HUES48 (cell line): ENCODE measurements at regions not wholly inside any gene's neighbourhood (a gene's known extent, or its start where the extent isn't known, plus 50 kb on each side); places are given as distances from the start of the nearest gene placed in this dataset.

ENCODE experiments used
- H3K27ac ChIP-seq: one replicate; pipeline ENCODE4 v1.7.0; 2013; ENCODE audit warnings: low read depth, low read length, inconsistent platforms
- H3K27me3 ChIP-seq: 2 replicates; pipeline ENCODE4 v1.6.1; 2013; ENCODE audit warnings: mild to moderate bottlenecking, low read length; ENCODE audit not compliant: control insufficient read depth, insufficient read depth
- H3K36me3 ChIP-seq: 2 replicates; pipeline ENCODE4 v1.6.1; 2013; ENCODE audit warnings: low read length; ENCODE audit not compliant: control insufficient read depth, insufficient read depth
- H3K4me1 ChIP-seq: 2 replicates; pipeline ENCODE4 v1.6.1; 2013; ENCODE audit warnings: mild to moderate bottlenecking, low read length; ENCODE audit not compliant: control insufficient read depth, insufficient read depth
- H3K4me3 ChIP-seq: 2 replicates; pipeline ENCODE4 v1.5.1; 2013; ENCODE audit warnings: mild to moderate bottlenecking, low read depth, low read length
- H3K9ac ChIP-seq: 2 replicates; pipeline ENCODE4 v1.6.1; 2013; ENCODE audit warnings: mild to moderate bottlenecking, low read depth, low read length, moderate library complexity
- H3K9me3 ChIP-seq: 2 replicates; pipeline ENCODE4 v1.6.1; 2013; ENCODE audit warnings: low read length; ENCODE audit not compliant: control insufficient read depth, insufficient read depth

DNA sequence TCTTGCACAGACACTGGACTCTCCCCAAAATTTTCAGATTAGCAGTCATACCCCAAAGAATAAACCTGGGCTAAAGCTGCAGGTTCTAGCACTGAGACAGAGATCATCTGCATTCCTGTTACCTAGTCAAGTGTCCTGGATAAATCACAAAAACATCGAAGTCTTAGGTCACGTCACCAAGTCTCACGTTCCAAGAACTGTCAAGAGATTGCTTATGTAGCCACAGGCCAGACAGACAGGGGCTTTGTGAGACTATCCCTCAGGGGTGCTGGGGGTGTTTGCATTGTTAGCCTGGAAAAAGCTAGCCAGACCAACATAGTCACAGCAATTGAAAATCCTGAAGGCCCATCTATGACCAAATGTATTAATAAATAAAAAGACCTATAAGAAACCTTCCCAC, 243.1 kb upstream of the PREP start:
- no peak overlapping the region for H3K9ac ChIP-seq
- no peaks in the 10 kb centered on the region for H3K4me1 ChIP-seq
- no peaks in the 10 kb centered on the region for H3K9me3 ChIP-seq
- no peaks in the 10 kb centered on the region for H3K27me3 ChIP-seq
- no peak overlapping the region for H3K4me3 ChIP-seq
- H3K27ac ChIP-seq: no peak overlapping the region
- H3K36me3 ChIP-seq: no peaks in the 10 kb centered on the region

DNA sequence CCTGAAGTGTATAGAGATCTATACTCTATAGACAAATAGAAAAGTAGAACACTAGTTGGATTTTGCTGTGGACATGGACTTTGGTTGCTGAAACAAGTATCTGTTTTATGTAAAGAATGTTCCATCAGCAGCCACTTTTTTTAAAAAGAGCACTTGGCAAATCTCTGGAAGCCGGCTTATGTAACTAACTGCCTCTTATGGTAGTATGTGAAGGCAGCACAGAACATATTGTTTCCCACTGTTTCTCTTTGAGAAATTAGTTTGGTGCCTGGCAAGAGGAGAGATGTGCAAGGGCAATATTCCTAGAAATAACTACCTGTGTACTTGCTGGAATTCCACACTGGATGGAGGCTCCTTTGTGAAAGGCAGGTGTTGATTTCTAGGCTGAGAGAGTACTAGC, 242.3 kb upstream of the PREP start:
- no peaks in the 10 kb centered on the region for H3K27me3 ChIP-seq
- H3K27ac ChIP-seq: no peak overlapping the region
- H3K9me3 ChIP-seq: no peaks in the 10 kb centered on the region
- H3K9ac ChIP-seq: no peak overlapping the region
- no peak overlapping the region for H3K4me3 ChIP-seq
- no peaks in the 10 kb centered on the region for H3K36me3 ChIP-seq
- H3K4me1 ChIP-seq: no peaks in the 10 kb centered on the region

DNA sequence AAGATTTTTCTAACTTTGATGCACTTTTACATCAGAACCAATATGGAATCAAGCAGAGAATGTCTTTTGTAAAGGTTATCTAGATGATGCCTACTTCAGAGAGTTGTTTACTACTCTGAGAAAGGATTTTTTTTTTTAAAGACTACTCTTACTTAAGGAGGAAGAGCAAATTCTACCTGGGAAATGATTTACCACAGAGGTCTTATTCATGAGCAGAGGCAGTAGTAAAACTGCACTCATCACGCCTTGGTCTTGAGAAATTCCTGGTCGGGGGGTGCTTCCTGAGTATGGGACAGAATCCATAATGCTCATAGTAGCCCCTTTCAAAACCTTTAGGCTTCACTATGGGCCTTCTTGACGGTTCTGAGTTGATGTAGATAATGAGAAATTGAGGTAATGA, 241.8 kb upstream of the PREP start:
- no peak overlapping the region for H3K4me3 ChIP-seq
- no peaks in the 10 kb centered on the region for H3K4me1 ChIP-seq
- no peaks in the 10 kb centered on the region for H3K27me3 ChIP-seq
- no peak overlapping the region for H3K27ac ChIP-seq
- no peaks in the 10 kb centered on the region for H3K36me3 ChIP-seq
- H3K9me3 ChIP-seq: no peaks in the 10 kb centered on the region
- no peak overlapping the region for H3K9ac ChIP-seq

DNA sequence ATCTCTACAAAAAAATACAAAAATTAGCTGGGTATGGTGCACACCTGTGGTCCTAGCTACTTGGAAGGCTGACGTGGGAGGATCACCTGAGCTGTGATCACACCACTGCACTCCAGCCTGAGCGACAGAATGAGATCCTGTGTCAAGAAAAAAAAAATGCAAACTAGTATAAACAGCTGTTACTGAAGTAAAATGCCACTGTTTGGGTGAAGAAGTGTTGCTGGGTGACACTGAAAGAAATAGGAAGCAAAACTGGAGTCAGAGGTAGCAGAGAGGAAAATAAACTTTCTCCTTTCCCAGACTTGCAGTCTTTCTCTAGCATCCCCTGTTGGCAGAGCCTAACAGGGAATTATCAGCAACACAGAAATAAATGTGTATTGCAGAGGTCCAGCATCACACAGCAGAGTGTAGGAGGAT, 241.2 kb upstream of the PREP start:
- Histone ChIP-seq H3K27ac (no peak overlapping the region), H3K9ac (no peak overlapping the region), H3K27me3 (no peaks in the 10 kb centered on the region), H3K4me1 (no peaks in the 10 kb centered on the region), H3K9me3 (no peaks in the 10 kb centered on the region), H3K4me3 (no peak overlapping the region), H3K36me3 (no peaks in the 10 kb centered on the region)

DNA sequence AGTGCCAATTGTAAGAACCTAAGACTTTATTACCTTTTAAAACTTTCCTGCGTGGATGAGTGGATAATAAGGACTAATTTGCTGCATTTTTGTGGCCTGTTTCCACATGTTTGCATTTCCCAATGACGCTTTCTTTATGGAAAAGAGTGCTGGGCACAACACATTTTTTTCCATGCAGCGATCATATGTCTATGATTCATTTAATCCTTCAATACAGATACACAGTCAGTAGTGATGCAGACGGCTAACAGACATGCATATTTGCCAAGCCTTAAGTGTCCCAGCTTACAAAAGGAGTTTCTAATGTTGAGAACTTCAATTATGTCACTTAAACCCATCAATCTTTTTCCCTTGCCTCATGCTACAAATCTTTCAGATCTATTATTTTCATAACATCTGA, 239.8 kb upstream of the PREP start:
- Histone ChIP-seq H3K36me3 (no peaks in the 10 kb centered on the region), H3K4me3 (no peak overlapping the region), H3K9ac (no peak overlapping the region), H3K27ac (no peak overlapping the region), H3K27me3 (no peaks in the 10 kb centered on the region), H3K9me3 (no peaks in the 10 kb centered on the region), H3K4me1 (no peaks in the 10 kb centered on the region)

DNA sequence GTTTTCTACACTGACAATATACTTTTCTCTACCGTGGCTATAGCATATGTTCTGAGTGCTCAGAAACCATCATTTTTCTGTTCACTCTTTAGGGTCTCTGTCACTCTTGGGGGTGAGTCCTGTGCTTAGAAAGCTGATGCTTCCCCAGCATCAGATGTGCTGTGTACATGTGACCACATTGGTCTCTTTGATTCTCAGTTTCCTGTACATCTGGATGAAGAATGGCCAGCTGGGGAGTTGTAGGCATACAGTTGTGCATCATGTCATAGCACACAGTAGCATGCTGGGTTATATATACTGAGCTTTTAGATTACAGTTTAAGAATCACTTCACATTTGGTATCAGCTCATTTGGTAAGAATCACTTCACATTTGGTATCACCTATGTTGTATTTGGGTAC, 238.6 kb upstream of the PREP start:
- Histone ChIP-seq H3K4me1 (no peaks in the 10 kb centered on the region), H3K9me3 (no peaks in the 10 kb centered on the region), H3K27me3 (no peaks in the 10 kb centered on the region), H3K36me3 (no peaks in the 10 kb centered on the region), H3K9ac (no peak overlapping the region), H3K4me3 (no peak overlapping the region), H3K27ac (no peak overlapping the region)

DNA sequence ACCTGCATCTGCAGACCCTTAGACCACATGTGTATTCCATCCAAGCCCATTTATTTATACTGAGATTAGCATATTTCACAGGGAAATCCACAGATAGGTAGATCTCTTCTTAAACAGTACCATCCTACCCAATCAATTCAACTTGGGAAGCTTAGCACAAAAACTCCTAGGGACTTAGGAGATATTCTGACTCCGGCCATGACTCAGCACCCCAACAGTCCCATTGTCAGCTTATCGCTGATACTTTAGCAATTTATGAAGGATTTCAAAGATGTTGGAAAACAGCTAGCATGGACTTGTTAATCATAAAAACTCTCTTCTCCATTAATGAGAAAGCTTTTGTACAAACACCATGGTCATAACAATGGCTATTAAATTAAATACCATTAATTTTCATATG, 236.2 kb upstream of the PREP start:
- H3K4me3 ChIP-seq: no peak overlapping the region
- no peaks in the 10 kb centered on the region for H3K9me3 ChIP-seq
- no peaks in the 10 kb centered on the region for H3K4me1 ChIP-seq
- H3K36me3 ChIP-seq: no peaks in the 10 kb centered on the region
- H3K9ac ChIP-seq: no peak overlapping the region
- no peak overlapping the region for H3K27ac ChIP-seq
- H3K27me3 ChIP-seq: no peaks in the 10 kb centered on the region

DNA sequence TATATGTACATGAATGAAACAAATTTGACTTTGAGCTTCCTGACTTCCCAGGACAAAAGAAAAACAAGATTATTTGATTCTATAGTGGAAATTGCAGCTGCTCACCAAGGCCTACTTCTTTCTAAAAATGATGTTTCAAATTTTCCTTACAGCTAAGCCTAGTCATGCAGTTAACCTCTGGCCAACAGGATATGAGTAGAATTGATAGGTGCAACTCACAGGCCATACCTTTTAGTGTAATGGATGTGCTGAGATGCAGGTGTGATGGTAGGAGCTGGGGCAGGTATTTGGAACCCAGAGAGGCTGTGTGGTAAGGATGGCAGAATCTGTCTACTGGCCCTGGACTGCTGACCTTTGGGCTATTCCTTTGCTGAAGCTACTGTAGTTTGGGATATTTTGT, 230.9 kb upstream of the PREP start:
- Histone ChIP-seq H3K27ac (no peak overlapping the region), H3K36me3 (no peaks in the 10 kb centered on the region), H3K27me3 (no peaks in the 10 kb centered on the region), H3K9me3 (no peaks in the 10 kb centered on the region), H3K4me3 (no peak overlapping the region), H3K9ac (no peak overlapping the region), H3K4me1 (no peaks in the 10 kb centered on the region)

DNA sequence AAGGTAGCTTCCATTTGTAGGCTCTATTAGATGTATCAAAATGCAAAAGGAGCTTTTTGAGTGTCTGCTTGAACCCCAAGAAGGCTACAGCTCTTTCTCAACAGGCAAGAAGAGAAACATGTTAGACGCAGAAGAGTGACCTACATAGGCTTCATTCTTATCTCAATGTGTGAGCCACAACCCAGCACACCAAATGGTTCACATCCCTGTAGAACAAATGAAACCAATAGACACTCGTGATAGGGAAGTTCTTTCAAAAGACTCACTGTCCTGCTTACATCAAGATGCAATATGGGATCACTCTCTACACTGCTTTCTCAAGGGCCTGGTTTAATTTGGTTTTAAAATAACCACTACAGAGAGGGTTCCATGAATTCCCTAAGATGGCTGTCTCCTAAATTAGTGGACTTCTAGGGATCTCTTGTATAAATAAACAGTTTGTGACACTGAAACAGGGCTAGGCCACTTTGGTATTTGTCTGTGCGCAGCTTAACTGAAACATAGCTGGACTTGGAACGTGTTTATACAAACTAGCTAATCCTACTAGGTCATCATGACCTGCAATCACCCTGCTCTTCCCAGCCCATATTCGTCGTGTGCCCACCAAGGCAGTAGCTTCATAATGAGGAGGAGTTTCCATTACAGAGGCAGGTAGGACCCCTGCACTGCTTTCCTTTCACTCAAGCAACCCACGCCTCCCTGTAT, 225.4 kb upstream of the PREP start:
- no peak overlapping the region for H3K4me3 ChIP-seq
- no peaks in the 10 kb centered on the region for H3K36me3 ChIP-seq
- no peaks in the 10 kb centered on the region for H3K27me3 ChIP-seq
- no peak overlapping the region for H3K27ac ChIP-seq
- H3K4me1 ChIP-seq: no peaks in the 10 kb centered on the region
- no peaks in the 10 kb centered on the region for H3K9me3 ChIP-seq
- no peak overlapping the region for H3K9ac ChIP-seq

DNA sequence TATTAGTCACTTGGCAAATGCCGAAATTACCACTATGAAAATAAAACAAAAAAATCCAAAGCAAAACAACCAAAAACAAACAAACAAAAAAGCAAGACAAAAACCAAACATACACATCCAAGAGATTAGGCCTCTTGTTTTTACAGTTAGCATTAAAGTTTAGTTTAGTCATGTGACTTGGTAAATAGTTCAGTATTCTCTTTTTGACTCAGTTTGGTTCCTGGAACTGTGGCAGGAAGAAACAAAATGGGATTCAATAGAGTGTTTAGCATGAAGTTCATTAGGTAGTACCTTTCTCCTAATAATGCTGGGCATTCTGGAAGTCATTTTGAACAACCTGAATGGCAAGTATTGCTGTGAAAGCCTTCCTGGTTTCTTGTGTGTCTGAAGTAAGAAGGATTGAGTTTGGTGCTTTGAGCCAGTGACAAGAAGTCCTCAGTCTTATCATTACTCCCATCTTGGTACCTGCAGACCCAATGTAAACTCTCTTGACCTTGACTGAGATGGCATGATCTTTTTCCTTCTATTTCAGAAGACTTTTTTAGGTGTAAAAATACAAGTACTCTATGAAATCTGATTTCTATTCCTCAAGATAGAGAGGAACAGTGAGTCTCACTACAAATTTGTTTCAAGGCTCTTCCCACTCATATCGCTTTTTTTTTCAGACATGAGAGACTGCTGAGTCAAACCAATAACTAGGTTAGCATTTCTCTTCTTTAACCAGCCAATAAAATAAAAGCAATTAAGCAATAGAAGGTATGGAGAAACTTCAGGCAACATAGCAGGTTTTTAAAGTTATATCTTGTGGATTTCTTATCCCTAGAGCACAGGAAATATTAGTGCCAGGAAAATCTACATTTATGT, 223.6 kb upstream of the PREP start:
- Histone ChIP-seq H3K4me3 (no peak overlapping the region), H3K36me3 (no peaks in the 10 kb centered on the region), H3K4me1 (no peaks in the 10 kb centered on the region), H3K27ac (no peak overlapping the region), H3K9me3 (no peaks in the 10 kb centered on the region), H3K9ac (no peak overlapping the region), H3K27me3 (no peaks in the 10 kb centered on the region)

DNA sequence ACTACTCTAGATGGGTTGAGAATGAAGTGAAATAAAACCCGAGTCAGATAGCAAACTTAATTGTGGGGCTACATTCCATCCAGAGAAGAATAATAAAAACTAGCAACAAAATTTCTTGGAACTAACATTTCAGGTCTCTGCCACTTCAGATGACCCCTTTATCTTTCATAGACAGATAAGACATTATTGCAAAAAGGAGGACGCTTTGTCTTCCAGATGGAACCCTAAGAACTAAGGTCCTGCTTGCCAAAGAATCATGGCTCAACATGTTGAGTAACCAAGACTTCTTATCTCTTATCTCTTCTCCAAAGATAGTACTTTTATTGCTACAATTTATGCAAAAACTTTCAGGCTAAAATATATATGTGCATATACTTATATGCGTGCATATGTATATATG, 221.1 kb upstream of the PREP start:
- H3K4me3 ChIP-seq: no peak overlapping the region
- no peaks in the 10 kb centered on the region for H3K4me1 ChIP-seq
- no peaks in the 10 kb centered on the region for H3K27me3 ChIP-seq
- H3K36me3 ChIP-seq: no peaks in the 10 kb centered on the region
- no peak overlapping the region for H3K27ac ChIP-seq
- H3K9me3 ChIP-seq: no peaks in the 10 kb centered on the region
- H3K9ac ChIP-seq: no peak overlapping the region
